ENCODE measurements at regions not wholly inside any gene's neighbourhood (a gene's known extent, or its start where the extent isn't known, plus 50 kb on each side); places are given as distances from the start of the nearest gene placed in this dataset.

- H3K4me3 ChIP-seq (ENCODE audit: low read length) = no peak overlapping the region
- no peak for DNase-seq (ENCODE audit: low read depth, low spot score)
Measured at GRCh38 chr5:82384034-82384750, 106.0 kb upstream of the RPS23 start.

- DNase-seq (ENCODE audit: low read depth, low spot score) = no peak
- H3K4me3 ChIP-seq (ENCODE audit: low read length) = no peak overlapping the region
Measured at GRCh38 chr5:82381591-82381990, 103.4 kb upstream of the RPS23 start.

GRCh38 chr5:82376307-82376706 lies 98.2 kb upstream of the RPS23 start:
- H3K4me3 ChIP-seq (ENCODE audit: low read length) = no peak overlapping the region
- no peak for DNase-seq (ENCODE audit: low read depth, low spot score)

DNA sequence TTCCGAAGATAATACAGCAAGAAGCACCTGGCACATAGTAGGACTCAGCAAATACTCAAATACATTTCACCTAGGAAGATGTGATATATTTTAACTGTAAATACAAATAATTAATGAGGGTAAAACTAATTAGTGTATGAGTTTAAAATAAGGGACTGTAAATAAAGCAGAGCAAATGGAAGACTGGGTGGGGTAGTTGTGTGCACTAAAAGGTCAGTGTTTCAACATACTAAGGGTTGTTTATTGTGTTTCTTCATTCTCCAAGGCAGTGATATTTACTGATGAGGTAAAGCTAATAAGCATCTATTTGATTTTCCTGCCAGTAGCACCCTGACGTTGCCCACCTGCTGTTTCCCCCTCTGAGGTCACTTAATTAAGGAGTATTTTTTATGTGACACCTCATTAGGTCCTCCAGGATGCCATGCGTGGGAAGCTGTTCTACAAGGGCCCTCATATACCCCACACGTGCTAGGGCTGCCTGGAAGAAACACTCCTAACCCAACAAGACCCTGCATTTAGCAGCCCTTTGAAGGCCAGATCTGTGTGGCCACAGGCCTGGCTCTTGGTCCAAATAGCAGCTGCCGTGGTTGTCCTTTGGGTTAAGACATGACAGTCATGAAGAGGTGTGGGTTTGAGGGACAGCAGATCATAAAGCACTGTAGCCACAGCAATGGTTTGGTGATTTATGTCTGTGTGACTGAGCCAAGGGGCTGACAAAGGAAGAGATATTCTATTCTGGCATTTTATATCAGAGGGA lies 97.5 kb upstream of the RPS23 start:
- no peak for DNase-seq (ENCODE audit: low read depth, low spot score)

DNA sequence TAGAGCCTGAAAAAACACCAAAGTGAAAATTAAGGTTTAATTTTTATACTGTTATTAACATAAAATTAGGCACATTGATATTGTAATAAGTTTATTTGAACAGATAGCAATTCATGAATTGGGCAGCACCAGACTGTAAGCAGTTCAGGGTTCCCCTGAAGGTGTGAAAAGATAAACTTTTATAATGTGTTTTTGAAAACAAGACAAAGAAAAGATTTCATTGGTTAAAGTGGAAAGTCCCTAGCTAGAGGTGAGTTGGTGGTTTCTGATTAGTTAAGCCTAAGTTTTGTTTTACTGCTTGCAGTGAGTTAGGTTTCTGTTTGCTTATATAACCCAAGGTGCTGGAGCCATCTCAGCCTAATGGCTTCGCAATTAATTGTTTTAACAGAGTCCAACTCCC lies 96.5 kb upstream of the RPS23 start:
- H3K4me3 ChIP-seq (ENCODE audit: low read length) = no peak overlapping the region
- no peak for DNase-seq (ENCODE audit: low read depth, low spot score)

More for the DNA sequence above, 97.5 kb upstream of the RPS23 start:
- H3K4me3 ChIP-seq (ENCODE audit: low read length) = no peak overlapping the region

DNA sequence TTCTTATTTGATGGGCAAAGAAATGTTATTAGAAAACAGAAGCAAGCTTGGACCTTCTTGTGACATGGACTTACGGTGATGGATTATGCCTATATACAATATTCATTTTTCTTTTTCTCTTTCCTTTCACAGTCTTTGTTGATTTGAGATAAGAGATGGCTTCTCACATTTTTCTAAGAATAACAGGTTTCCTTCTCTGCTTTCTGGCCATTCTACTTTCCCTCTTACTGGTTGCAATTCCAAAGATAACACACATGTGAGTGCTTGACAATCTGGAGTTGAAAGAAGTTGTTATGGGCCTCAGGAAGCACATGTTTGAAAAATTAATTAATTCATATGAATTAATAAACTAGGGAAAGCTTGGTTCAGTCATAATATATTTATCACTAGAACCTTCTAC lies 89.8 kb upstream of the RPS23 start:
- DNase-seq (ENCODE audit: low read depth, low spot score) = no peak

DNA sequence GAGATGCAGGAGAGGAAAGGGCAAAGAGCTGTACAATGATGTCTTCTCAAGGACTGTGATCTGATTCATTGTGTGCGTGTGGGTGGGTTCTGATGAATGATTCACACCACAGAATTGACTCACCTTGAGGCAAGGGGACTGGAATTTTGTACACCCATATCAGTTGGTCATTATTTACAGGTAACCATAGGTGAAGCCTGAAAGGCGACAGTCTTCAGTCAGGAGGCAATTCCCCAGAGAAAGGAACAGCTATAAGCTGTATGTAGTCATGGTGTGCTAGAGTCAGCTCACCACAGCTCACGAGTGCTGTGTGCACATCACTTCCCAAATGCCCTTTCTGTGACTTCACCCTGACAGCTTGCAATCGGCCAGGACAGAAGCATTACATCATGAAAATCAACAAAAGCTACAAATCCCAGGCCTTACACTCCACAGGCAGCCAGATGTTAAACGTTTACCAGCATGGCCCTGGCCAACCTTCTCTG lies 87.6 kb upstream of the RPS23 start:
- no peak for DNase-seq (ENCODE audit: low read depth, low spot score)

More for the DNA sequence above, 89.8 kb upstream of the RPS23 start:
- H3K4me3 ChIP-seq (ENCODE audit: low read length) = no peak overlapping the region

DNA sequence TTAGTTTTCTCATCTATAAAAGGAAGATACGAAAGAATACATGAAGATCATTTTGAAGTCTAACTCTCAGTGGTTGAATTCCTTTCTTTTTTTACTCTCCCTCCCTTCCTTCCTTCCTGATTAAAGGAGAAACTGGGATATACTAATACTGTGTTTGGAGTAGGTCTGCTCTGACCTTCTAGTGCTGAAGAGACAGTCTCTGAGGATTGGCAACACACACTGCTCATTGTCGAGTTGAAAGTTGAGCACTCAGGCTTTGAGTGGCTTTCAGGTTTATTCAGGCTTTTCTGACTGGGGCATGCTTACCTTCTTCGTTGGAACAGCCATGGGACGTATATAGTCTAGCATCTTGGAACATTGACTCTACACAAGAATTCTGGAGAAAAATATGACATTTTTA lies 86.9 kb upstream of the RPS23 start:
- H3K4me3 ChIP-seq (ENCODE audit: low read length) = no peak overlapping the region
- DNase-seq (ENCODE audit: low read depth, low spot score) = no peak

More for the DNA sequence above, 87.6 kb upstream of the RPS23 start:
- H3K4me3 ChIP-seq (ENCODE audit: low read length) = no peak overlapping the region

DNA sequence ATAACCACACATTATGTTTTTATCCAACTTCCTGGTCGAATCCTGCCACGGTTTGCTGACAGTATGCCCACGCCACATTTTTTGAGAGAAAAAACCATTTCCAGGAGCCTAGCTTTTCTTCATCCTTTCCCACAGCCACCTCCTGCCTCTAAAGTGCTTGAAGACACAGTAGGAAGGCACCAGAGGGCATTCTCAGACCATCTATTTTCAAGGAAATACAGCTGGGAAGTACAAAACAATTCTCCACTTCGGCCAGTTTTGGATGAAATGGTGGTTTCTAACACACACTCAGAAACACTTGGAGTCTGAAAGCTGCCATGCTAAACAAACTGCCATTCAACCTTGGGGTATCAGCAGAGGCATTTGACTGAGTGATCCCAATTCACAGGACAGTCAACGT lies 86.3 kb upstream of the RPS23 start:
- no peak for DNase-seq (ENCODE audit: low read depth, low spot score)
- H3K4me3 ChIP-seq (ENCODE audit: low read length) = no peak overlapping the region

- DNase-seq (ENCODE audit: low read depth, low spot score) = no peak
- no peak overlapping the region for H3K4me3 ChIP-seq (ENCODE audit: low read length)
Measured at GRCh38 chr5:82363524-82363923, 85.4 kb upstream of the RPS23 start.

- no peak overlapping the region for H3K4me3 ChIP-seq (ENCODE audit: low read length)
- DNase-seq (ENCODE audit: low read depth, low spot score) = no peak
Measured at GRCh38 chr5:82362636-82363035, 84.5 kb upstream of the RPS23 start.

GRCh38 chr5:82360022-82360421 lies 81.9 kb upstream of the RPS23 start:
- H3K4me3 ChIP-seq (ENCODE audit: low read length) = no peak overlapping the region
- DNase-seq (ENCODE audit: low read depth, low spot score) = no peak

GRCh38 chr5:82359272-82359671 lies 81.1 kb upstream of the RPS23 start:
- no peak overlapping the region for H3K4me3 ChIP-seq (ENCODE audit: low read length)
- DNase-seq (ENCODE audit: low read depth, low spot score) = no peak

GRCh38 chr5:82358457-82358856 lies 80.3 kb upstream of the RPS23 start:
- no peak overlapping the region for H3K4me3 ChIP-seq (ENCODE audit: low read length)
- DNase-seq (ENCODE audit: low read depth, low spot score) = no peak

GRCh38 chr5:82356808-82357671 lies 78.9 kb upstream of the RPS23 start:
- peak overlapping the region; percentile 36 for H3K4me3 ChIP-seq (ENCODE audit: low read length)
- DNase-seq (ENCODE audit: low read depth, low spot score) = peak; percentile 97

DNA sequence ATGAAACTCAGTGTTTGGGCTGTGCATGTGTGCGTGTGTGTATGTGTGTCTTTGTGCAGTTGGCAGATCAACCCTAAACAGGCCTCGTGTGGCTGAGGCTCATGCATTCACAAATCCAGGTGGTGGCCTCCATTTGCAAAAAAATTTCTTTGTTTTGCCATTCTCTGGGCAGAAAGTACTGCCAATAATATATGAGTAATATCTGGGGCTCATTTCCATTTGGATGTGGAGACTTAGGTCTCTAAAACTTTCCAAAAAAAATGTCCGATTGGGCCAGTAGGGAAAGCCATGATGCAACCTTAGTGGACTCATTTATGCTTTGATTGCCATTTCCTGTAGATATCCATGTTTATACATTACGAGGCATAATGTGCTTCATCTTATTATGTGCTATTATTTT lies 77.9 kb upstream of the RPS23 start:
- no peak overlapping the region for H3K4me3 ChIP-seq (ENCODE audit: low read length)
- DNase-seq (ENCODE audit: low read depth, low spot score) = no peak

DNA sequence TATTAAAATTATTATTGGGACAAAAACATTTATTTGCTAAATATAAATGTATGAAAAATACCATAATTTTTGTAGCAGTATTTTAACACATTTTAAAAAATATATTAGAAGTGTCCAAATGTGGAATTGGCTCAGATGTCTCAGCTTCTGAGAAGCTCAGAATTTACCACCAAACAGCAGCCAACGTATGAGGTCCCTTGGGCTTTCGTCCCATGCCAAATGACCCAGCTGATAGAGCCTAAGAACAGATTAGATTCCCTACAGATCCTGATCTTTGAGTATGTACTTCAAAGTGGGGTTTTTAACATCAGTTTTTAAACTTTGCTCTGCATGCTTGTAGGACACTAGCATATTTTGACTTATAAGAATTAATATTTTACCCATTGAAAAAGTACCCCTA lies 77.3 kb upstream of the RPS23 start:
- H3K4me3 ChIP-seq (ENCODE audit: low read length) = no peak overlapping the region
- DNase-seq (ENCODE audit: low read depth, low spot score) = no peak

GRCh38 chr5:82355053-82355452 lies 76.9 kb upstream of the RPS23 start:
- no peak overlapping the region for H3K4me3 ChIP-seq (ENCODE audit: low read length)
- no peak for DNase-seq (ENCODE audit: low read depth, low spot score)

- H3K4me3 ChIP-seq (ENCODE audit: low read length) = no peak overlapping the region
- no peak for DNase-seq (ENCODE audit: low read depth, low spot score)
Measured at GRCh38 chr5:82354543-82354942, 76.4 kb upstream of the RPS23 start.

GRCh38 chr5:82353522-82353921 lies 75.4 kb upstream of the RPS23 start:
- no peak for DNase-seq (ENCODE audit: low read depth, low spot score)
- H3K4me3 ChIP-seq (ENCODE audit: low read length) = no peak overlapping the region

Measured in Jurkat, Clone E6-1 (cell line).